SK-N-MC (cell line): ENCODE measurements at regions not wholly inside any gene's neighbourhood (a gene's known extent, or its start where the extent isn't known, plus 50 kb on each side); places are given as distances from the start of the nearest gene placed in this dataset.

ENCODE experiments used
- EZH2 ChIP-seq: fragments of 200-600 bp; sonication (generic); IDR thresholded peaks from one replicate; pipeline ENCODE4 v1.6.1; 2017; ENCODE audit warnings: antibody characterized with exemption
- POLR2AphosphoS5 ChIP-seq: IDR thresholded peaks from 2 replicates; pipeline ENCODE4 v1.6.1; 2012; ENCODE audit warnings: mild to moderate bottlenecking, low read depth, low read length, borderline replicate concordance

- TF ChIP-seq POLR2AphosphoS5 (no peak), EZH2 (no peak)
Measured at GRCh38 chr9:86660146-86660943, 287.0 kb downstream of the GAS1 start.
